T47D (cell line): ENCODE measurements at regions not wholly inside any gene's neighbourhood (a gene's known extent, or its start where the extent isn't known, plus 50 kb on each side); places are given as distances from the start of the nearest gene placed in this dataset.
"Not testable (repeated sequence)": the region's sequence is repeated elsewhere in the genome, so short reads cannot be mapped to it uniquely, and the experiment has no call there.

Source experiments
- DNase-seq, 2 experiments: peaks; one replicate each; pipeline versions ENCODE4 v3.0.0 to v3.0.0-alpha.2; 2011 to 2012; ENCODE audit warnings: low read depth in 1 of 2, low spot score in 1 of 2
- JUND ChIP-seq: IDR thresholded peaks from 2 replicates; pipeline ENCODE4 v1.6.1; 2012; ENCODE audit warnings: low read depth
- in situ Hi-C: cut with HindIII; loops from 2 replicates; pipeline ENCODE4 v1.10.0; 2016; ENCODE audit warnings: low sequenced_read_pairs, low pct_unique_long_range_greater_than_20kb

- in situ Hi-C loops = no loop called here
- no peak for DNase-seq
- no peak for TF ChIP-seq JUND
Measured at GRCh38 chr5:96329886-96330529, 103.0 kb downstream of the PCSK1 start.

- DNase-seq = no peak
- in situ Hi-C loops = no loop called here
- TF ChIP-seq JUND = no peak
Measured at GRCh38 chr5:96329289-96329688, 103.8 kb downstream of the PCSK1 start.

- no peak for TF ChIP-seq JUND
- in situ Hi-C loops = no loop called here
- DNase-seq = no peak
Measured at GRCh38 chr5:96327722-96328121, 105.3 kb downstream of the PCSK1 start.

GRCh38 chr5:96326902-96327301, 106.1 kb downstream of the PCSK1 start:
- in situ Hi-C loops = no loop called here
- no peak for TF ChIP-seq JUND
- no peak for DNase-seq

GRCh38 chr5:96324708-96325107, 108.3 kb downstream of the PCSK1 start:
- no peak for TF ChIP-seq JUND
- peak in 1 of 2 experiments; percentile 42 for DNase-seq
- in situ Hi-C loops = no loop called here

- in situ Hi-C loops = no loop called here
- no peak for DNase-seq
- TF ChIP-seq JUND = no peak
Measured at GRCh38 chr5:96322865-96323264, 110.2 kb downstream of the PCSK1 start.

- TF ChIP-seq JUND = no peak
- no peak for DNase-seq
- in situ Hi-C loops = no loop called here
Measured at GRCh38 chr5:96322217-96322616, 110.8 kb downstream of the PCSK1 start.

- no peak for DNase-seq
- TF ChIP-seq JUND = no peak
- in situ Hi-C loops = no loop called here
Measured at GRCh38 chr5:96321345-96321744, 111.7 kb downstream of the PCSK1 start.

GRCh38 chr5:96320797-96321196, 112.3 kb downstream of the PCSK1 start:
- TF ChIP-seq JUND = no peak
- in situ Hi-C loops = no loop called here
- no peak for DNase-seq

GRCh38 chr5:96319981-96320739, 112.9 kb downstream of the PCSK1 start:
- DNase-seq = not testable (repeated sequence)

GRCh38 chr5:96318569-96319110, 114.4 kb downstream of the PCSK1 start:
- in situ Hi-C loops = no loop called here
- TF ChIP-seq JUND = no peak
- DNase-seq = no peak

More at GRCh38 chr5:96319981-96320739, 112.9 kb downstream of the PCSK1 start:
- in situ Hi-C loops = not testable (repeated sequence)

- TF ChIP-seq JUND = no peak
- no peak for DNase-seq
- in situ Hi-C loops = no loop called here
Measured at GRCh38 chr5:96317945-96318344, 115.1 kb downstream of the PCSK1 start.

GRCh38 chr5:96316487-96316886, 116.6 kb downstream of the PCSK1 start:
- DNase-seq = no peak
- TF ChIP-seq JUND = no peak
- in situ Hi-C loops = no loop called here

GRCh38 chr5:96316017-96316416, 117.0 kb downstream of the PCSK1 start:
- no peak for TF ChIP-seq JUND
- DNase-seq = no peak
- in situ Hi-C loops = no loop called here
